ENCODE measurements at regions not wholly inside any gene's neighbourhood (a gene's known extent, or its start where the extent isn't known, plus 50 kb on each side); places are given as distances from the start of the nearest gene placed in this dataset.

GRCh38 chr2:43114210-43114609 lies 112.2 kb downstream of the ZFP36L2 start:
- no peaks in the 10 kb centered on the region for H3K79me2 ChIP-seq (ENCODE audit: insufficient read depth, low read length)
- no peaks in the 10 kb centered on the region for H4K20me1 ChIP-seq (ENCODE audit: insufficient read depth)
- no peaks in the 10 kb centered on the region for H3K9me3 ChIP-seq (ENCODE audit: control insufficient read depth in 1 of 2, insufficient read depth in 1 of 2, low read depth in 1 of 2, low read length in 2 of 2)
- intact Hi-C loops (cut with micrococcal nuclease): no loop called here
- H3K36me3 ChIP-seq (ENCODE audit: control insufficient read depth in 1 of 2, insufficient read depth in 2 of 2, low read length in 2 of 2): no peaks in the 10 kb centered on the region
- no peak overlapping the region for H3K4me2 ChIP-seq (ENCODE audit: low read length)
- H3K4me3 ChIP-seq (replicated peaks in 1 of 2; ENCODE audit: low read depth in 1 of 2, low read length in 2 of 2): no peak overlapping the region
- no peak overlapping the region for H3K9ac ChIP-seq (ENCODE audit: low read length)
- POLR2A ChIA-PET: no interaction called here
- no peaks in the 10 kb centered on the region for H3K27me3 ChIP-seq (ENCODE audit: insufficient read depth, low read length)
- H2AFZ ChIP-seq (ENCODE audit: low read depth, low read length, poor library complexity, severe bottlenecking): no peak overlapping the region
- CTCF ChIA-PET: no interaction called here
- peaks cover 0 to 11% of the 10 kb centered on the region in 2 experiments; a peak in 1 of 4 replicates for H3K4me1 ChIP-seq (ENCODE audit: control insufficient read depth in 1 of 2, insufficient read depth in 2 of 2, low read length in 2 of 2)
- BruUV-seq (replicated peaks): no TSS peak
- DNase-seq (ENCODE audit: low read depth, low spot score) (no peak), ATAC-seq (no peak)
- H3K27ac ChIP-seq (ENCODE audit: low read depth, low read length): no peak overlapping the region
- RAD21 ChIA-PET (ENCODE audit: low non-redundant PET in 1 of 2, low total read pairs in 2 of 2, uncharacterized antibody in 2 of 2, unreplicated experiment in 2 of 2): no interaction called here
- H3K9me2 ChIP-seq (ENCODE audit: insufficient read depth): no peaks in the 10 kb centered on the region
- TF ChIP-seq, protein P1, sequence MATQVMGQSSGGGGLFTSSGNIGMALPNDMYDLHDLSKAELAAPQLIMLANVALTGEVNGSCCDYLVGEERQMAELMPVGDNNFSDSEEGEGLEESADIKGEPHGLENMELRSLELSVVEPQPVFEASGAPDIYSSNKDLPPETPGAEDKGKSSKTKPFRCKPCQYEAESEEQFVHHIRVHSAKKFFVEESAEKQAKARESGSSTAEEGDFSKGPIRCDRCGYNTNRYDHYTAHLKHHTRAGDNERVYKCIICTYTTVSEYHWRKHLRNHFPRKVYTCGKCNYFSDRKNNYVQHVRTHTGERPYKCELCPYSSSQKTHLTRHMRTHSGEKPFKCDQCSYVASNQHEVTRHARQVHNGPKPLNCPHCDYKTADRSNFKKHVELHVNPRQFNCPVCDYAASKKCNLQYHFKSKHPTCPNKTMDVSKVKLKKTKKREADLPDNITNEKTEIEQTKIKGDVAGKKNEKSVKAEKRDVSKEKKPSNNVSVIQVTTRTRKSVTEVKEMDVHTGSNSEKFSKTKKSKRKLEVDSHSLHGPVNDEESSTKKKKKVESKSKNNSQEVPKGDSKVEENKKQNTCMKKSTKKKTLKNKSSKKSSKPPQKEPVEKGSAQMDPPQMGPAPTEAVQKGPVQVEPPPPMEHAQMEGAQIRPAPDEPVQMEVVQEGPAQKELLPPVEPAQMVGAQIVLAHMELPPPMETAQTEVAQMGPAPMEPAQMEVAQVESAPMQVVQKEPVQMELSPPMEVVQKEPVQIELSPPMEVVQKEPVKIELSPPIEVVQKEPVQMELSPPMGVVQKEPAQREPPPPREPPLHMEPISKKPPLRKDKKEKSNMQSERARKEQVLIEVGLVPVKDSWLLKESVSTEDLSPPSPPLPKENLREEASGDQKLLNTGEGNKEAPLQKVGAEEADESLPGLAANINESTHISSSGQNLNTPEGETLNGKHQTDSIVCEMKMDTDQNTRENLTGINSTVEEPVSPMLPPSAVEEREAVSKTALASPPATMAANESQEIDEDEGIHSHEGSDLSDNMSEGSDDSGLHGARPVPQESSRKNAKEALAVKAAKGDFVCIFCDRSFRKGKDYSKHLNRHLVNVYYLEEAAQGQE (IDR thresholded peaks at IDR 0.05; ENCODE audit: low read depth): no peak
- TF ChIP-seq SRF (IDR thresholded peaks at IDR 0.05; ENCODE audit: low read depth) (no peak), SIN3A (IDR thresholded peaks at IDR 0.05; ENCODE audit: low read depth) (no peak), CEBPB (IDR thresholded peaks at IDR 0.05; ENCODE audit: low read depth) (no peak)
- TF ChIP-seq, protein P2, sequence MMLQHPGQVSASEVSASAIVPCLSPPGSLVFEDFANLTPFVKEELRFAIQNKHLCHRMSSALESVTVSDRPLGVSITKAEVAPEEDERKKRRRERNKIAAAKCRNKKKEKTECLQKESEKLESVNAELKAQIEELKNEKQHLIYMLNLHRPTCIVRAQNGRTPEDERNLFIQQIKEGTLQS (IDR thresholded peaks at IDR 0.05): no peak
